Upper lobe of left lung (tissue), 4 donors: ENCODE measurements at regions not wholly inside any gene's neighbourhood (a gene's known extent, or its start where the extent isn't known, plus 50 kb on each side); places are given as distances from the start of the nearest gene placed in this dataset.

Source experiments
- EP300 ChIP-seq, 4 donors: sonication (generic); formaldehyde crosslinking; IDR thresholded peaks; one replicate each; pipeline ENCODE4 v1.5.1; 2017; ENCODE audit warnings: antibody characterized with exemption in 4 of 4, control low read depth in 2 of 4
- POLR2A ChIP-seq, 4 donors: fragments of 450-650 bp; IDR thresholded peaks; one replicate each; pipeline ENCODE4 v1.5.1; 2016 to 2017; ENCODE audit warnings: antibody characterized with exemption in 4 of 4, mild to moderate bottlenecking in 2 of 4

DNA sequence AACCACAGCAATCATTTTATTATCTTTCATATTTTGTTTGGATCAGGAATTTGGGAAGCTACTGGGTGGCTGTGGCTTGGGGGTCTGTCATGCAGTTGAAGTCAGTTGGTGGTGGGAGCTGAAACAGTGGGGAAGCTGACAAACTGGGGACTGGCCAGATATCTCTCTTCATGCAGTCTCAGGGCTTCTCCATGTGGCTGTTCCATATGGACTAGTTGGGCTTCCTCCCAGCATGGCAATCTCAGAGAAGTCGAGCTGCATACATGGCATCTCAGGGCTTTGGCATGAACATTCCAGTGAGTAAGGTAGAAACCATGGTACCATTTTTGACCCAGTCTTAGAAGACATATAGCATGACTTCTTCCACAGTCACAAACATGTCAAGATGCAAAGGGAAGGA is 274.8 kb downstream of the ENC1 start:
- TF ChIP-seq POLR2A (IDR thresholded peaks at IDR 0.05) (no peak), EP300 (IDR thresholded peaks at IDR 0.05) (no peak)
